ENCODE measurements at regions not wholly inside any gene's neighbourhood (a gene's known extent, or its start where the extent isn't known, plus 50 kb on each side); places are given as distances from the start of the nearest gene placed in this dataset.

DNA sequence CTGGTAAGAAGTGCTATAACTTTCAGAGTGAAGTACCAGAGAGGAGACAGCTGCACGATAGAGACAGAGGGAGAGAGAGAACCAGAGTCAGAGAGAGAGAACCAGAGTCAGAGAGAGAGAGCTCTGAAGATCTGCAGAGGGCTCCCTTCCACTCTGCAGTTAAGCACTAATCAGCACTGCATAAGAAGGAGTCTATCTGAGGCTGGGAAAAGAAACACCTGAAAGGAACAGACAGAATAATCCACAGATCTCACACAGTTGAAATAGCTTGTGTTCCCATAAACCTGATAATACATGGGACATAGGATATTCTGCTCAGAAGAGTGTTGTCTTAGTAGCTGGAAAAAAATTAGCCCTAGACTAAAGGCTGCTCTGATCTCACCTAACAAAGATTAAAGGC, 87.6 kb downstream of the CFAP44 start:
- TF ChIP-seq, protein P1, sequence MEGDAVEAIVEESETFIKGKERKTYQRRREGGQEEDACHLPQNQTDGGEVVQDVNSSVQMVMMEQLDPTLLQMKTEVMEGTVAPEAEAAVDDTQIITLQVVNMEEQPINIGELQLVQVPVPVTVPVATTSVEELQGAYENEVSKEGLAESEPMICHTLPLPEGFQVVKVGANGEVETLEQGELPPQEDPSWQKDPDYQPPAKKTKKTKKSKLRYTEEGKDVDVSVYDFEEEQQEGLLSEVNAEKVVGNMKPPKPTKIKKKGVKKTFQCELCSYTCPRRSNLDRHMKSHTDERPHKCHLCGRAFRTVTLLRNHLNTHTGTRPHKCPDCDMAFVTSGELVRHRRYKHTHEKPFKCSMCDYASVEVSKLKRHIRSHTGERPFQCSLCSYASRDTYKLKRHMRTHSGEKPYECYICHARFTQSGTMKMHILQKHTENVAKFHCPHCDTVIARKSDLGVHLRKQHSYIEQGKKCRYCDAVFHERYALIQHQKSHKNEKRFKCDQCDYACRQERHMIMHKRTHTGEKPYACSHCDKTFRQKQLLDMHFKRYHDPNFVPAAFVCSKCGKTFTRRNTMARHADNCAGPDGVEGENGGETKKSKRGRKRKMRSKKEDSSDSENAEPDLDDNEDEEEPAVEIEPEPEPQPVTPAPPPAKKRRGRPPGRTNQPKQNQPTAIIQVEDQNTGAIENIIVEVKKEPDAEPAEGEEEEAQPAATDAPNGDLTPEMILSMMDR (IDR thresholded peaks at IDR 0.05; ENCODE audit: control extremely low read depth in 1 of 3, insufficient read depth in 1 of 3, low read depth in 1 of 3, low read length in 3 of 3), result no peak
- TF ChIP-seq POLR2A (IDR thresholded peaks at IDR 0.05; ENCODE audit: control extremely low read depth in 1 of 2, low read depth in 2 of 2, low read length in 2 of 2) (no peak), EZH2 (IDR thresholded peaks at IDR 0.05; ENCODE audit: low read depth, low read length, severe bottlenecking) (no peak), KDM1A (IDR thresholded peaks at IDR 0.05; ENCODE audit: borderline replicate concordance, low read length) (no peak), GTF2F1 (IDR thresholded peaks at IDR 0.05; ENCODE audit: borderline replicate concordance, low read depth, low read length) (no peak), KDM5A (IDR thresholded peaks at IDR 0.05; ENCODE audit: low read length) (no peak), RAD21 (IDR thresholded peaks at IDR 0.05 in 1 of 2, conservative IDR thresholded peaks at IDR 0.05 in 1 of 2; ENCODE audit: low read depth in 2 of 2, low read length in 2 of 2) (no peak), EP300 (IDR thresholded peaks at IDR 0.05; ENCODE audit: borderline replicate concordance in 1 of 2, low read depth in 2 of 2, low read length in 2 of 2) (no peak), CEBPB (IDR thresholded peaks at IDR 0.05; ENCODE audit: low read depth, low read length) (no peak), SP2 (IDR thresholded peaks at IDR 0.05; ENCODE audit: low read length) (no peak), CBX5 (IDR thresholded peaks at IDR 0.05; ENCODE audit: low read depth, low read length) (no peak), RFX5 (IDR thresholded peaks at IDR 0.05; ENCODE audit: borderline replicate concordance, low read depth, low read length) (no peak)
- TF ChIP-seq, protein P2, sequence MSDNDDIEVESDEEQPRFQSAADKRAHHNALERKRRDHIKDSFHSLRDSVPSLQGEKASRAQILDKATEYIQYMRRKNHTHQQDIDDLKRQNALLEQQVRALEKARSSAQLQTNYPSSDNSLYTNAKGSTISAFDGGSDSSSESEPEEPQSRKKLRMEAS (IDR thresholded peaks at IDR 0.05), result no peak
